ENCODE measurements at regions not wholly inside any gene's neighbourhood (a gene's known extent, or its start where the extent isn't known, plus 50 kb on each side); places are given as distances from the start of the nearest gene placed in this dataset.
A peak's percentile ranks its signal among the peaks of the same experiment; 100 is the strongest.

DNA sequence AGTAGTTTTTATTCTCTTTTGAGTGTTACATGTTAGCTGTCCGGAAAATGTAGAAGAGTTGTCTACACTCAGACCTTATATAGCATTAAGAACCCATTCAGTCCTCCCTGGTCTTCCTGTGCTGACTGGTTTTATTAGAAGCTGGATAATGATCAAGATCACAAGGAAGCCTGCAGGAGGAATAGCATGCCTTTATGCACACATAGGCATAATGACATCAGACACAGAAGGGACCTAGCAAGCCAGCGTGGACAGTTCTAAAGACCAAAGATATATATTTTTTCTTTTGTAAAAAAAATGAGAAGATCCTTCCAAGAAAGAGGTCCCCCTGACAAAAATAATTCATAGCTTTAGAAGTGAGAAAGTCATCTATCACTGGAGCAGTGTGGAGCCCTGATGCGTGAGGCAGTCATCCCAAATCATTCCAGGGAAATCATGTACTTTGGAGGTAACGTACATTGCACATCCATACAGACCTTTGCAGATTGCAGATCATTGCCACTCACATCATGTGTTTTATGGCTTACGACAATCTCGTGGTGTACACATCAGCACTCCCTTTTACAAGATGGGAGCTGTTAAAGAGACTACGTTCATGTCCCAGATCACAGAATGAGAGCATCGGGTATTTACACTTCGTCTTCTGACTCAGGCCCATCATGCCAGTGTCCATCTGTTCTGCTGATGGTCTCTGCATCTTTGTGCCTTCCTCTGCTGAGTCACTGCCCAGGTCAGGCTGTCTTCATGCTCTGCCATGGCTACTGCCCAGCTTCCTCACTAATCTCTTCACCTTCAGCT, 334.0 kb downstream of the SOCS6 start:
- ATAC-seq (ENCODE audit: low read depth) (0 out of 3 replicates have a peak, but pooled peaks have one; percentile 23), DNase-seq (ENCODE audit: low spot score) (no peak)
- no peaks in the 10 kb centered on the region for H3K4me1 ChIP-seq (ENCODE audit: insufficient read depth, poor library complexity, severe bottlenecking)
- TF ChIP-seq, protein P1, sequence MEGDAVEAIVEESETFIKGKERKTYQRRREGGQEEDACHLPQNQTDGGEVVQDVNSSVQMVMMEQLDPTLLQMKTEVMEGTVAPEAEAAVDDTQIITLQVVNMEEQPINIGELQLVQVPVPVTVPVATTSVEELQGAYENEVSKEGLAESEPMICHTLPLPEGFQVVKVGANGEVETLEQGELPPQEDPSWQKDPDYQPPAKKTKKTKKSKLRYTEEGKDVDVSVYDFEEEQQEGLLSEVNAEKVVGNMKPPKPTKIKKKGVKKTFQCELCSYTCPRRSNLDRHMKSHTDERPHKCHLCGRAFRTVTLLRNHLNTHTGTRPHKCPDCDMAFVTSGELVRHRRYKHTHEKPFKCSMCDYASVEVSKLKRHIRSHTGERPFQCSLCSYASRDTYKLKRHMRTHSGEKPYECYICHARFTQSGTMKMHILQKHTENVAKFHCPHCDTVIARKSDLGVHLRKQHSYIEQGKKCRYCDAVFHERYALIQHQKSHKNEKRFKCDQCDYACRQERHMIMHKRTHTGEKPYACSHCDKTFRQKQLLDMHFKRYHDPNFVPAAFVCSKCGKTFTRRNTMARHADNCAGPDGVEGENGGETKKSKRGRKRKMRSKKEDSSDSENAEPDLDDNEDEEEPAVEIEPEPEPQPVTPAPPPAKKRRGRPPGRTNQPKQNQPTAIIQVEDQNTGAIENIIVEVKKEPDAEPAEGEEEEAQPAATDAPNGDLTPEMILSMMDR (IDR thresholded peaks at IDR 0.05; ENCODE audit: poor library complexity, severe bottlenecking) = no peak
- H3K36me3 ChIP-seq (ENCODE audit: low read depth) = no peaks in the 10 kb centered on the region
- no peak overlapping the region for H3K27ac ChIP-seq (ENCODE audit: poor library complexity, severe bottlenecking)
- H3K9me3 ChIP-seq (ENCODE audit: severe bottlenecking) = no peaks in the 10 kb centered on the region
- H3K4me3 ChIP-seq (ENCODE audit: severe bottlenecking) = no peak overlapping the region
- no peaks in the 10 kb centered on the region for H3K27me3 ChIP-seq (ENCODE audit: insufficient read depth, poor library complexity, severe bottlenecking)

DNA sequence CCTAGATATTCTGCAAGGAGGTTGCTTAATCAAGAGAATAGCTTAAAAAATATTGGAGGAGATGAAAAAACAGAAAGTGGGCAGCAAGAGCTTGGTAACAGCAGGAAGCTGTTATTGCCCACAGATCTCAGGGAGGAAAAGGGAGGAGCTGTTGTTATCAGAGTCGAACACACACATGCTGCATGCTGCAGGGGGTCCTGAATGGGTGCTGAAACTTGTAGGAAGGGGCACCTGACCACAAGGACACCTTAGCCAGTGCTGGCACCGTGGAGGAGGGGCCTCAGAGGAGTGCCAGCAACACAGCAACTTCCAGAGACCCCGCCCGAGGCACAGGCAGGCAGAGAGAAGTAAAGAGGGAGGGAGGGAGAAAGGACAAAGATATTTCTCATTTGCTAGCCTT, 332.9 kb downstream of the SOCS6 start:
- no peaks in the 10 kb centered on the region for H3K36me3 ChIP-seq (ENCODE audit: low read depth)
- H3K4me3 ChIP-seq (ENCODE audit: severe bottlenecking) = no peak overlapping the region

DNA sequence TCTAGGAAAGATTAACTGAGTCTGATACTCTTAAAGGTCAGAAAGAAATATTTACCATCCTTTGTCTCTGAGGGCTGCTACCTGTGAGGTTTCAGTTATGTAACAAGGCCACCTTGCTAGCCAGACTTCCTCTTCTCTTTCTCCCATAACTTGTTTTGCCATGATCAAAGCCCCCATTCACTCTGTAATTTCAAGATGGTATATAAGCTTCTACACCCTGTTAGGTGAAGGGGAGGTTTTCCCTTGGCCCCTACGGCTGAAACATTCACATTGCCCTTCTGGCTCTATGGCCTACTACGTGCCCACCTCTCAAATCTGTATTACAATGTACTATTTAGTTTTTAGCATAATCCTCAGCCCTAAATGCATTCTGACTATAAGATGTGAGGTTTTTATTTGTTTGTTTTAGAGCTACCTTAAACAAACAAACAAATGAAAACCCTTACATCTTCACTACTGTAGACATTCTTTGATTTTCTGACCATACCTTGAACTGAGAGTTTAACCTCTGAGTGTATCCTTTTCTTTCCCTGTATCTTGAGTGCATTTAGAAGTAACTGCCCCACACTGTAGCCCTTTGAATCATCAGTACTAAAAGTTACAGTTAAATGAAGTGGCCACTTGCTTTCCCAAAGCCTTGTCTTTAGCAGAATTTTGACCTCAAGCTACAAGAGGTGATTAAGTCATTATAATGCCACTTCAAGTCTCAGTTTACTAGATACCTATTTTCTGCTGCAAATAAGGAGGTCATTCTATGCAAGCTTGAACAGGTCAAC, 332.2 kb downstream of the SOCS6 start:
- H3K9me3 ChIP-seq (ENCODE audit: severe bottlenecking) = no peaks in the 10 kb centered on the region
- no peak overlapping the region for H3K27ac ChIP-seq (ENCODE audit: poor library complexity, severe bottlenecking)
- no peak overlapping the region for H3K4me3 ChIP-seq (ENCODE audit: severe bottlenecking)
- H3K36me3 ChIP-seq (ENCODE audit: low read depth) = no peaks in the 10 kb centered on the region
- H3K27me3 ChIP-seq (ENCODE audit: insufficient read depth, poor library complexity, severe bottlenecking) = no peaks in the 10 kb centered on the region
- TF ChIP-seq, protein P1 (IDR thresholded peaks at IDR 0.05; ENCODE audit: poor library complexity, severe bottlenecking) = no peak
- no peak for ATAC-seq (ENCODE audit: low read depth)
- no peak for DNase-seq (ENCODE audit: low spot score)
- no peaks in the 10 kb centered on the region for H3K4me1 ChIP-seq (ENCODE audit: insufficient read depth, poor library complexity, severe bottlenecking)

More for the DNA sequence above, 332.9 kb downstream of the SOCS6 start:
- Histone ChIP-seq H3K4me1 (ENCODE audit: insufficient read depth, poor library complexity, severe bottlenecking) (no peaks in the 10 kb centered on the region), H3K27ac (ENCODE audit: poor library complexity, severe bottlenecking) (no peak overlapping the region), H3K27me3 (ENCODE audit: insufficient read depth, poor library complexity, severe bottlenecking) (no peaks in the 10 kb centered on the region), H3K9me3 (ENCODE audit: severe bottlenecking) (no peaks in the 10 kb centered on the region)
- TF ChIP-seq, protein P1 (IDR thresholded peaks at IDR 0.05; ENCODE audit: poor library complexity, severe bottlenecking) = no peak
- DNase-seq (ENCODE audit: low spot score) (no peak), ATAC-seq (ENCODE audit: low read depth) (no peak)

DNA sequence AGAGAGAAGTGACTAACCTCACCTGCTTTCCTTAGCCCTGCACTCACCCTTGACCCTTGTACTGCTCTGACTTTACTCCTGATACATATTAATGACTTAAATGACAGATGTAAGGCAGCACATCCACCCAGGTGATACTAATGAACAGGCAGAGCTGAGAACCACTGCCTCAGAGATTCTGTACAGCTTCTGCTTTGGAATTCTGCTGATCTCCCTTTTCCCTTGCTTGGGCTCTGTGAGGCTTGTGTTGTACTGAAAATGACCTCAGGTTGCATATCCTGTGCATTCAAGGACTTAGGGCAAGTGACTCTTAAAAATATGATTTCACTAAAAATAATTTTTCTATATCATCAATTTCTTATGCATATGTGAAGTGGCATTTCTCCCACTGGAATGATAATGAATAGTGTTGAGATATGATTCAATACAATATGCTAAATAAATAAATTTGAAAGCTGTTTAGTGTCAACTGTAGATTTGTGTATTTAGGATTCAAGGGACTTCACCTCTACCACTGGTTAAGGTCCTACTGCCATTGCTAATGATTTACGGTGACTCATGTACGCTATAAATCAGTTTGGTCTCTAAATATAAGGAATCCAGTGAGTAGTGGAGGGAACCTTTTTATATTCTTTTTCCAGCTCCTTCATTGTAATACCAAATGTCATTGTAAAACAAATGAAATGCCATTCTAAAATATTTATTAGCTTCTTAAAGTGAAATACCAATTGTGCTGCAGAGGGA, 328.3 kb downstream of the SOCS6 start:
- TF ChIP-seq, protein P1 (IDR thresholded peaks at IDR 0.05; ENCODE audit: poor library complexity, severe bottlenecking) = no peak
- no peaks in the 10 kb centered on the region for H3K9me3 ChIP-seq (ENCODE audit: severe bottlenecking)
- DNase-seq (ENCODE audit: low spot score) (no peak), ATAC-seq (ENCODE audit: low read depth) (no peak)
- H3K27me3 ChIP-seq (ENCODE audit: insufficient read depth, poor library complexity, severe bottlenecking) = no peaks in the 10 kb centered on the region
- no peak overlapping the region for H3K27ac ChIP-seq (ENCODE audit: poor library complexity, severe bottlenecking)
- no peaks in the 10 kb centered on the region for H3K4me1 ChIP-seq (ENCODE audit: insufficient read depth, poor library complexity, severe bottlenecking)
- H3K36me3 ChIP-seq (ENCODE audit: low read depth) = no peaks in the 10 kb centered on the region
- H3K4me3 ChIP-seq (ENCODE audit: severe bottlenecking) = no peak overlapping the region
